Lung (tissue), 11 donors: ENCODE measurements at regions not wholly inside any gene's neighbourhood (a gene's known extent, or its start where the extent isn't known, plus 50 kb on each side); places are given as distances from the start of the nearest gene placed in this dataset.

Source experiments
- ATAC-seq: fragments of 200-7000 bp; cut with Tn5 transposase; one replicate; pipeline ENCODE4 v1.9.1; 2020; ENCODE audit warnings: moderate number of reproducible peaks; ENCODE audit not compliant: insufficient read depth, low FRiP score
- DNase-seq, 3 donors: peaks; one replicate each; pipeline ENCODE4 v3.0.0-alpha.2; 2013 to 2017
- H3K27ac ChIP-seq, 2 donors: one replicate each; pipeline ENCODE4 v1.5.1; 2013; ENCODE audit warnings: mild to moderate bottlenecking in 2 of 2, moderate library complexity in 2 of 2, control low read depth in 1 of 2, inconsistent platforms in 1 of 2, low read depth in 1 of 2, low read length in 1 of 2
- H3K27me3 ChIP-seq, 3 donors: one replicate each; pipeline ENCODE4 v1.5.1; 2013; ENCODE audit warnings: low read length in 2 of 3; ENCODE audit not compliant: control insufficient read depth in 3 of 3, insufficient read depth in 3 of 3
- H3K36me3 ChIP-seq, 4 donors: one replicate each; pipeline ENCODE4 v1.5.1; 2013; ENCODE audit warnings: low read length in 4 of 4, mild to moderate bottlenecking in 1 of 4, moderate library complexity in 1 of 4; ENCODE audit not compliant: control insufficient read depth in 4 of 4, insufficient read depth in 4 of 4
- H3K4me1 ChIP-seq, 5 donors: one replicate each; pipeline ENCODE4 v1.5.1; 2013; ENCODE audit warnings: low read length in 5 of 5, mild to moderate bottlenecking in 2 of 5, moderate library complexity in 1 of 5; ENCODE audit not compliant: control insufficient read depth in 5 of 5, insufficient read depth in 5 of 5
- H3K4me3 ChIP-seq: one replicate; pipeline ENCODE4 v1.5.1; 2013; ENCODE audit warnings: mild to moderate bottlenecking, control low read depth, moderate library complexity
- H3K9ac ChIP-seq, 2 donors: one replicate each; pipeline ENCODE4 v1.5.1; 2013; ENCODE audit warnings: low read length in 2 of 2, control low read depth in 1 of 2; ENCODE audit not compliant: insufficient read depth in 1 of 2
- H3K9me3 ChIP-seq, 4 donors: one replicate each; pipeline ENCODE4 v1.5.1; 2013; ENCODE audit warnings: low read length in 3 of 4, mild to moderate bottlenecking in 1 of 4, moderate library complexity in 1 of 4; ENCODE audit not compliant: control insufficient read depth in 4 of 4, insufficient read depth in 3 of 4
- WGBS, 2 donors: extraction: QIAGEN DNeasy Blood & Tissue Kit; methylation state at CpG; one replicate each; pipeline ENCODE4 v1.1.7; 2013; 5-methylcytosine and 5-hydroxymethylcytosine counted together
- TF ChIP-seq, protein P1 (sequence below): IDR thresholded peaks from 2 replicates; pipeline ENCODE4 v1.5.1; 2012; ENCODE audit warnings: mild to moderate bottlenecking; ENCODE audit errors: control extremely low read depth, extremely low read depth
- donor health status: control.
- donor health status: control.
- donor health status: Bipolar disorder and iron deficiency.
- donor health status: healthy.
- donor health status: DM: yes; HTN: yes; CAD: no.

GRCh38 chr2:8191427-8191826 lies 490.4 kb upstream of the ID2 start:
- Histone ChIP-seq H3K4me1 (peaks cover 0 to 10% (median 0%) of the 10 kb centered on the region in 5 donors), H3K36me3 (no peaks in the 10 kb centered on the region), H3K9ac (no peak overlapping the region), H3K27me3 (no peaks in the 10 kb centered on the region), H3K27ac (no peak overlapping the region), H3K9me3 (no peaks in the 10 kb centered on the region), H3K4me3 (no peak overlapping the region)
- 90 to 92% methylated on average over 4 of the region's 4 CpGs for WGBS, 2 donors
- TF ChIP-seq, protein P1, sequence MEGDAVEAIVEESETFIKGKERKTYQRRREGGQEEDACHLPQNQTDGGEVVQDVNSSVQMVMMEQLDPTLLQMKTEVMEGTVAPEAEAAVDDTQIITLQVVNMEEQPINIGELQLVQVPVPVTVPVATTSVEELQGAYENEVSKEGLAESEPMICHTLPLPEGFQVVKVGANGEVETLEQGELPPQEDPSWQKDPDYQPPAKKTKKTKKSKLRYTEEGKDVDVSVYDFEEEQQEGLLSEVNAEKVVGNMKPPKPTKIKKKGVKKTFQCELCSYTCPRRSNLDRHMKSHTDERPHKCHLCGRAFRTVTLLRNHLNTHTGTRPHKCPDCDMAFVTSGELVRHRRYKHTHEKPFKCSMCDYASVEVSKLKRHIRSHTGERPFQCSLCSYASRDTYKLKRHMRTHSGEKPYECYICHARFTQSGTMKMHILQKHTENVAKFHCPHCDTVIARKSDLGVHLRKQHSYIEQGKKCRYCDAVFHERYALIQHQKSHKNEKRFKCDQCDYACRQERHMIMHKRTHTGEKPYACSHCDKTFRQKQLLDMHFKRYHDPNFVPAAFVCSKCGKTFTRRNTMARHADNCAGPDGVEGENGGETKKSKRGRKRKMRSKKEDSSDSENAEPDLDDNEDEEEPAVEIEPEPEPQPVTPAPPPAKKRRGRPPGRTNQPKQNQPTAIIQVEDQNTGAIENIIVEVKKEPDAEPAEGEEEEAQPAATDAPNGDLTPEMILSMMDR: no peak
- ATAC-seq (no peak), DNase-seq (no peak)

DNA sequence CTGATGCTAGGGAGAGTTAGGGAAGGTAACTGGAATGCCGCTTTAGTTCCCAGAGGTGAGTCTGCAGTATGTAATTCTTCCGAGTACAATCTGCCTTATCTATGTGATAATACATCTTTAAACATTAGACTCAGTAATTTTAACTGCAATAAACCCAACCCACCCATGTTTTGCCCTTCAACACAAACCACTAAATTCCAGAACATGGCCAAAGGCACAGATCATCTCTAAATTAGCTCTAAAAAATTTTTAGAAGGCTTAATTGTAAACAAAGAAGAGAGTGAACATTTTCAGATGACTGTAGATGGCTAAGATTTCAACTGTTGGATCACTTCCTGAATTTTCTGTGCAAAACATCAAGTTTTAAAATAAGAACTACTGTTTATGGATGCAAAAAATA lies 488.7 kb upstream of the ID2 start:
- TF ChIP-seq, protein P1: no peak
- peaks cover 0 to under 1% (median 0%) of the 10 kb centered on the region in 4 donors for H3K9me3 ChIP-seq
- no peak for ATAC-seq
- no peak overlapping the region for H3K9ac ChIP-seq
- no peak overlapping the region for H3K27ac ChIP-seq
- H3K4me3 ChIP-seq: no peak overlapping the region
- H3K27me3 ChIP-seq: no peaks in the 10 kb centered on the region
- 87% methylated on average over 2 of the region's 2 CpGs for WGBS, 2 donors
- H3K4me1 ChIP-seq: peaks cover 0 to 10% (median 0%) of the 10 kb centered on the region in 5 donors
- no peaks in the 10 kb centered on the region for H3K36me3 ChIP-seq
- no peak for DNase-seq

- H3K4me3 ChIP-seq: no peak overlapping the region
- TF ChIP-seq, protein P1: no peak
- H3K27ac ChIP-seq: no peak overlapping the region
- H3K36me3 ChIP-seq: no peaks in the 10 kb centered on the region
- no peak overlapping the region for H3K9ac ChIP-seq
- no peaks in the 10 kb centered on the region for H3K27me3 ChIP-seq
- H3K9me3 ChIP-seq: peaks cover 0 to 3% (median 0%) of the 10 kb centered on the region in 4 donors
- DNase-seq (no peak), ATAC-seq (no peak)
- 74 to 87% methylated on average over 15 of the region's 15 CpGs for WGBS, 2 donors
- peaks cover 0 to 10% (median 0%) of the 10 kb centered on the region in 5 donors for H3K4me1 ChIP-seq
Observed at GRCh38 chr2:8193686-8194615, 487.9 kb upstream of the ID2 start.
